GM18508 (cell line): ENCODE measurements at regions not wholly inside any gene's neighbourhood (a gene's known extent, or its start where the extent isn't known, plus 50 kb on each side); places are given as distances from the start of the nearest gene placed in this dataset.
"Not testable (repeated sequence)": the region's sequence is repeated elsewhere in the genome, so short reads cannot be mapped to it uniquely, and the experiment has no call there.

ENCODE experiments used
- ATAC-seq: cut with Tn5 transposase; IDR thresholded peaks from one replicate; pipeline ENCODE4 v1.9.1; 2021; ENCODE audit warnings: moderate number of reproducible peaks; ENCODE audit not compliant: insufficient read depth, unreplicated experiment

- no peak for ATAC-seq
Measured at GRCh38 chr11:123349382-123349781, 80.7 kb upstream of the GRAMD1B start.

GRCh38 chr11:123344790-123345357 is 85.2 kb upstream of the GRAMD1B start:
- ATAC-seq = no peak

GRCh38 chr11:123344188-123344587 is 85.9 kb upstream of the GRAMD1B start:
- ATAC-seq = not testable (repeated sequence)

- ATAC-seq = no peak
Measured at GRCh38 chr11:123338997-123339752, 90.9 kb upstream of the GRAMD1B start.

- no peak for ATAC-seq
Measured at GRCh38 chr11:123338266-123338800, 91.7 kb upstream of the GRAMD1B start.

GRCh38 chr11:123334925-123335324 is 95.1 kb upstream of the GRAMD1B start:
- no peak for ATAC-seq

GRCh38 chr11:123332577-123332976 is 97.5 kb upstream of the GRAMD1B start:
- not testable (repeated sequence) for ATAC-seq

- no peak for ATAC-seq
Measured at GRCh38 chr11:123330948-123331347, 99.1 kb upstream of the GRAMD1B start.

GRCh38 chr11:123330471-123330870 is 99.6 kb upstream of the GRAMD1B start:
- ATAC-seq = no peak

GRCh38 chr11:123330071-123330470 is 100.0 kb upstream of the GRAMD1B start:
- ATAC-seq = no peak

- ATAC-seq = no peak
Measured at GRCh38 chr11:123328281-123328867, 101.7 kb upstream of the GRAMD1B start.

GRCh38 chr11:123325533-123325932 is 104.5 kb upstream of the GRAMD1B start:
- no peak for ATAC-seq

- no peak for ATAC-seq
Measured at GRCh38 chr11:123323568-123323967, 106.5 kb upstream of the GRAMD1B start.

GRCh38 chr11:123321636-123322035 is 108.4 kb upstream of the GRAMD1B start:
- ATAC-seq = no peak

GRCh38 chr11:123318623-123319022 is 111.4 kb upstream of the GRAMD1B start:
- no peak for ATAC-seq

- not testable (repeated sequence) for ATAC-seq
Measured at GRCh38 chr11:123318132-123318531, 111.9 kb upstream of the GRAMD1B start.

GRCh38 chr11:123316003-123316402 is 114.1 kb upstream of the GRAMD1B start:
- ATAC-seq = no peak

- no peak for ATAC-seq
Measured at GRCh38 chr11:123314972-123315371, 115.1 kb upstream of the GRAMD1B start.

- no peak for ATAC-seq
Measured at GRCh38 chr11:123313262-123313661, 116.8 kb upstream of the GRAMD1B start.

GRCh38 chr11:123308077-123308476 is 113.0 kb upstream of the CLMP start:
- no peak for ATAC-seq

GRCh38 chr11:123307276-123307675 is 112.2 kb upstream of the CLMP start:
- ATAC-seq = no peak
